GM18507 (cell line): ENCODE measurements at regions not wholly inside any gene's neighbourhood (a gene's known extent, or its start where the extent isn't known, plus 50 kb on each side); places are given as distances from the start of the nearest gene placed in this dataset.
"Not testable (repeated sequence)": the region's sequence is repeated elsewhere in the genome, so short reads cannot be mapped to it uniquely, and the experiment has no call there.

Source experiments
- DNase-seq: peaks from one replicate; pipeline ENCODE4 v3.0.0; 2011; ENCODE audit warnings: low read depth; ENCODE audit not compliant: insufficient read length; ENCODE audit errors: extremely low spot score
- FAIRE-seq: peaks from 2 replicates; lab custom pipeline; 2011; peaks lifted over from hg19 to GRCh38; lab: Jason Lieb, UNC

- DNase-seq = no peak
- FAIRE-seq = no peak
Observed at GRCh38 chr11:81301166-81301830, 1432.4 kb downstream of the FAM181B start.

- DNase-seq (no peak), FAIRE-seq (no peak)
Observed at GRCh38 chr11:81286959-81287358, 1446.7 kb downstream of the FAM181B start.

GRCh38 chr11:81286550-81286949 lies 1447.1 kb downstream of the FAM181B start:
- DNase-seq (no peak), FAIRE-seq (no peak)

GRCh38 chr11:81280228-81280627 lies 1453.4 kb downstream of the FAM181B start:
- FAIRE-seq, DNase-seq: not testable (repeated sequence)

GRCh38 chr11:81278991-81279390 lies 1454.7 kb downstream of the FAM181B start:
- no peak for DNase-seq
- FAIRE-seq = no peak

GRCh38 chr11:81270686-81271085 lies 1463.0 kb downstream of the FAM181B start:
- DNase-seq (no peak), FAIRE-seq (no peak)

GRCh38 chr11:81267246-81267645 lies 1466.4 kb downstream of the FAM181B start:
- DNase-seq = no peak
- FAIRE-seq = no peak

GRCh38 chr11:81259471-81259870 lies 1474.2 kb downstream of the FAM181B start:
- FAIRE-seq = no peak

GRCh38 chr11:81255895-81256294 lies 1477.8 kb downstream of the FAM181B start:
- DNase-seq (no peak), FAIRE-seq (no peak)

More at GRCh38 chr11:81259471-81259870, 1474.2 kb downstream of the FAM181B start:
- DNase-seq = no peak

- no peak for DNase-seq
- FAIRE-seq = no peak
Observed at GRCh38 chr11:81253244-81253643, 1480.4 kb downstream of the FAM181B start.

- FAIRE-seq = no peak
- no peak for DNase-seq
Observed at GRCh38 chr11:81246941-81247340, 1486.7 kb downstream of the FAM181B start.

GRCh38 chr11:81245791-81246190 lies 1487.9 kb downstream of the FAM181B start:
- FAIRE-seq (no peak), DNase-seq (no peak)

- FAIRE-seq (no peak), DNase-seq (no peak)
Observed at GRCh38 chr11:81241672-81242275, 1491.9 kb downstream of the FAM181B start.

- FAIRE-seq = peak; percentile 5
- no peak for DNase-seq
Observed at GRCh38 chr11:81237139-81237538, 1496.5 kb downstream of the FAM181B start.

- DNase-seq, FAIRE-seq: not testable (repeated sequence)
Observed at GRCh38 chr11:81227409-81227808, 1506.3 kb downstream of the FAM181B start.

GRCh38 chr11:81224396-81224795 lies 1509.3 kb downstream of the FAM181B start:
- FAIRE-seq (no peak), DNase-seq (no peak)

- FAIRE-seq = no peak
- no peak for DNase-seq
Observed at GRCh38 chr11:81222491-81222890, 1511.2 kb downstream of the FAM181B start.

- FAIRE-seq (no peak), DNase-seq (no peak)
Observed at GRCh38 chr11:81220146-81220895, 1513.3 kb downstream of the FAM181B start.

GRCh38 chr11:81219661-81220060 lies 1514.0 kb downstream of the FAM181B start:
- DNase-seq (no peak), FAIRE-seq (no peak)

GRCh38 chr11:81218440-81218839 lies 1515.2 kb downstream of the FAM181B start:
- FAIRE-seq (no peak), DNase-seq (no peak)

GRCh38 chr11:81211050-81211449 lies 1522.6 kb downstream of the FAM181B start:
- FAIRE-seq = no peak

More at GRCh38 chr11:81211050-81211449, 1522.6 kb downstream of the FAM181B start:
- no peak for DNase-seq
